HS-27A (cell line): ENCODE measurements at regions not wholly inside any gene's neighbourhood (a gene's known extent, or its start where the extent isn't known, plus 50 kb on each side); places are given as distances from the start of the nearest gene placed in this dataset.
"Not testable (repeated sequence)": the region's sequence is repeated elsewhere in the genome, so short reads cannot be mapped to it uniquely, and the experiment has no call there.

Experiments
- DNase-seq: peaks from one replicate; pipeline ENCODE4 v3.0.0-alpha.2; 2012; ENCODE audit warnings: low read depth, missing footprints

- DNase-seq, result no peak
These were observed 488.6 kb upstream of the USP9Y start for GRCh38 chrY:12212394-12212793.

- DNase-seq, result no peak
These were observed 485.4 kb upstream of the USP9Y start for GRCh38 chrY:12215564-12216022.

DNA sequence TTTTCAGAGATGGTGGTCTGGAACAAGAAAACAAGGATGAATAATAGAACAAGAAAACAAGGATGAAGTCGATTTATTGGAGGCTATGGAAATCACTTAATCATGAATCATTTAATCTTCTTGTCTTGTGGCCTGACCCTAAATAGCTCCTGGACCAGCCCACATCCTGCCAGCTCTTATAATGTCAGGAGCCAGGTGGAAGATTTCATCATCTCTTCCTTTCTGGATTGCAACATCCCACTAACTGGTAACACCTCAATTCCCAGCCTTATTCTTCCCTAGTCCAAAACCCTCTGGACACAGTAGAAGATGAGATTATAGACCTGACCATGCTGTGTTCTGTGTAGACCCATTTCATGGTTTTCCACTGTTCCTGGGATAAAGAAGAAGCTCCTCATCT, 470.1 kb upstream of the USP9Y start:
- DNase-seq, result no peak

GRCh38 chrY:12236399-12236798, 464.6 kb upstream of the USP9Y start:
- no peak for DNase-seq

DNA sequence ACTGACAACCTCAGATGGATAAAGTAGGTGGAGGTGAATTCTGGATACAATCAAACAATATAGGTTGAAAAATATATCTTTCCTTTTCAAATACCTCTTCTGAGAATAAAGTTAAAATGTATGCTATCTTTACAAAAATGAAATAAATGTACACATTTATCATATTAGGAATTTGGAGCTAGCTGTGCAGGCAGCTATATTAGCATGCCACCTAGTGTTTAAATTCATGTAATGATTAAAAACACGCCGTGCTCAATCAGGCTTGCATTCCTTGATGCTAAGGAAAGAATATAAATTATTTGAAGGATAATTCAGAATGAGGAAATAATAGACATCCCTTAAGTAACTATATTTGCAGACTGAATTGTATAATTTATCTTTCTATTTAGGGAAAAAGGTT, 460.7 kb upstream of the USP9Y start:
- DNase-seq, result not testable (repeated sequence)

GRCh38 chrY:12244146-12244545, 456.9 kb upstream of the USP9Y start:
- DNase-seq, result no peak

GRCh38 chrY:12253756-12254155, 447.3 kb upstream of the USP9Y start:
- no peak for DNase-seq

- DNase-seq, result no peak
These were observed 429.9 kb upstream of the USP9Y start for GRCh38 chrY:12271162-12271561.

- DNase-seq, result no peak
These were observed 415.4 kb upstream of the USP9Y start for GRCh38 chrY:12285608-12286007.

DNA sequence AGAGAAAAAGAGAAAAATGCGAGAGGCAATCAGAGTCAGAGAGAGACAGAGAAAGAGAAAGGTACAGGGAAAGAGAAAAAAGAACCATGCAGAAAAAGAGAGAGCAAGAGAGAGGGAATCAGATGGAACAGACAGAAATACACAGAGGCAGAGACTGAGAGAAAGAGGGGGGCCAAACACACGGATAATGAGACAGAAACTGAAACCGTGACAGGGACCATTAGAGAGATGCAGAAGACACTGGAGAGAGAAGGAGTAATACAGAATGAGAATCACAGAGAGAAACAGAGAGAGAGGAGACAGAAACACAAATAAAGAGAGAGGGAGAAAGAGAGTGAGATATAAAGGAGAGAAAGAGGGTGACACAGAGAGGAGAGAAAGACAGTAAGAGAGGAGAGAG, 412.1 kb upstream of the USP9Y start:
- no peak for DNase-seq

DNA sequence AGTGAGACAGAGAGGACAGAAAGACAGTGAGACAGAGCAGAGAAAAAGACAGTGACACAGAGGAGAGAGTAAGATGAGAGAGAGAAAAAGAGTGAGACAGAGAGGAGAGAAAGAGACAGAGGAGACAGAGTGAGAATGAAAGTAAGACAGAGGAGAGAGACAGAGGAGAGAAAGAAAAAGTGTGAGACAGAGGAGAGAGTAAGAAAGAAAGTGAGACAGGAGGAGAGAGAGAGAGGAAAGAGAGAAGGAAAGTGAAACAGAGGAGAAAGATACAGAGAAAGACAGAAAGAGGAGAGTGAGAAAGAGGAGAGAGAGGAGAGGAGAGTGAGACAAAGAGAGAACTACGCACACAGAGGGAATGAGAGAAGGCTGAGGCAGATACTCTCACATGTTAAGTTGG, 411.6 kb upstream of the USP9Y start:
- DNase-seq, result no peak

GRCh38 chrY:12292542-12292941, 408.5 kb upstream of the USP9Y start:
- no peak for DNase-seq

DNA sequence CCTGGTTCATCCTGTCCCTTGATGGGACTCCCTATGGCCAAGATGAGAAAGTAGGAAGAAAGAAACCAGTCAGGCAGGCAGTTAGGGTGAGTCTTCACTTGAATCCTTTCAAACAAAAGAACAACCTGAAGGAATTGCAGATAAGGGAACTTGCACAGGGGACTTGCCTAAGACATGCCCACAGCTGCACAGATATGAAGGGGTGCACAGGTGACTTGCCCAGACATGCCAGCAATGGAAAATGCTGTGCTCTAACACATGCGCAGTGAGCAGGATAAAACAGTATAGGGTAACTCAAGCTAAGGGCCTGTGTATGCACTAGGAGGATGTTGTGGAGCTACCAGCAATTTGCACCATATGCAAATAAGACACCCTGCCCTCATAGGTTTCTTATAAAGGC, 404.6 kb upstream of the USP9Y start:
- no peak for DNase-seq

DNA sequence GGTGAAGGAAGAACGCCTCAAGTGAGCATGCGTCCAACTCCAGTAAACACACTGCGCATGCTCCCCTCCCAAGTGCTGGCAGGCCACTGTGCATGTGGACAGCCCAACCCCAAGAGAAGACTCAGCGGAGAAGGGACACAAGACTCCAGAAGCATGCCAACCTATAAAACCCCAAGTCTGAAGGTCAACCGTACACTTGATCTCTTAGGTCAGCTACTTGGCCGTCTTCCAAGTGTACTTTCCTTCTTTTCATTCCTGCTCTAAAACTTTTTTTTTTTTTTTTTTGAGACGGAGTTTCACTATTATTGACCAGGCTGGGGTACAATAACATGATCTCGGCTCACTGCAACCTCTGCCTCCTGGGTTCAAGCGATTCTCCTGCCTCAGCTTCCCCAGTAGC, 401.2 kb upstream of the USP9Y start:
- DNase-seq, result not testable (repeated sequence)

GRCh38 chrY:12303464-12303863, 397.6 kb upstream of the USP9Y start:
- DNase-seq, result no peak

DNA sequence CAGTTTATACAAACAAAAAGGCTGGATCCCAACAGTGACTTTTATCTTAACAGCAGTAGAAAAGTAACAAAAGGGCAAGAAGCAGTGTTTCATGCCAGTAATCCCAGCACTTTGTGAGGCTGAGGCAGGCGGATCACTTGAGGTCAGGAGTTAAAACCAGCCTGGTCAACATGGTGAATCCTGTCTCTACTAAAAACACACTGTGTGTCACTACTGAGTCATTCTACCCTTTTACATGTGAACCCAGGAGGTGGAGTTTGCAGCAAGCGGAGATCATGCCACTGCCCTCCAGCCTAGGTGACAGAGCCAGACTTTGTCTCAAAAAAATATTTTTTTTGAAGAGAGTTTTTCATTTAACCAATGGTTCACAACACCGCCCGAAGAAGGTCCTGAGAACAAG, 395.6 kb upstream of the USP9Y start:
- no peak for DNase-seq

- no peak for DNase-seq
These were observed 391.8 kb upstream of the USP9Y start for GRCh38 chrY:12309212-12309611.

GRCh38 chrY:12310832-12311231, 390.2 kb upstream of the USP9Y start:
- DNase-seq, result no peak

DNA sequence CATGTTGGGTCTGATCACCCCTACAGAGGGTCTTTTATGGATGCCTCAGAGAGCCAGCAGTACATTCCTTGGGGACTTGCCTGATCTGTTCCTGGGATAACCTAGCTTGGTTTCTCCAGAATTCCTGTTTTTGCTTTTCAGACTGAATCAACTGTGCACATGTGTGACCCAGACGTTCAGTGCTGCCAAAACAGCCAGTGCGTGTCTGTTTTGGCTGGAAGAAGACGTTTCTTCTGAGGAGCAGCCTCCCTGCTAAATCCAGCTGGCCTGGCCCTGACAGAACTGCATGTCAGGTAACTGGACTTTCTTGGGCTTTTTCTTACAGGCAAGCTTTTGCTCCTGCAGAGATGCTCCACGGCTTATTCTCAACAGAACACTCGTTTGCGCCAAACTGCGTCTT, 373.3 kb upstream of the USP9Y start:
- no peak for DNase-seq

DNA sequence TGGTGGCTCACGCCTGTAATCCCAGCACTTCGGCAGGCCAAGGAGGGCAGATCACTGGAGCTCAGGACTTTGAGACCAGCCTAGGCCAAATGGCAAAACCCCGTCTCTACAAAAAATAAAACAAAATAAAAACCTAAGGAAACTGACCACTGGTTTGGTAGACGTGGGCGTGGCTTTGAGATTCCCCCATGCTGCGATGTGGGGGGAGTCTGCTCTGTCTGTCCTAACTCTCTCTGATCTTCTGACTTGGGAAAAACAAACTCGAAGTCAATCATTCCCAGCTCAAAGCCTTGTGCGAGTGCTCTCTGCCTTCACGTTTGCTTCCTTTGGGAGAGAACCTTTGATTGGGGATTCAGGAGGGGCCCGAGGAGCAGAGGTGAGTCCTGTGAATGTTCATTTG, 369.1 kb upstream of the USP9Y start:
- DNase-seq, result not testable (repeated sequence)

- DNase-seq, result no peak
These were observed 357.8 kb upstream of the USP9Y start for GRCh38 chrY:12343211-12343610.

- no peak for DNase-seq
These were observed 352.9 kb upstream of the USP9Y start for GRCh38 chrY:12348181-12348580.

DNA sequence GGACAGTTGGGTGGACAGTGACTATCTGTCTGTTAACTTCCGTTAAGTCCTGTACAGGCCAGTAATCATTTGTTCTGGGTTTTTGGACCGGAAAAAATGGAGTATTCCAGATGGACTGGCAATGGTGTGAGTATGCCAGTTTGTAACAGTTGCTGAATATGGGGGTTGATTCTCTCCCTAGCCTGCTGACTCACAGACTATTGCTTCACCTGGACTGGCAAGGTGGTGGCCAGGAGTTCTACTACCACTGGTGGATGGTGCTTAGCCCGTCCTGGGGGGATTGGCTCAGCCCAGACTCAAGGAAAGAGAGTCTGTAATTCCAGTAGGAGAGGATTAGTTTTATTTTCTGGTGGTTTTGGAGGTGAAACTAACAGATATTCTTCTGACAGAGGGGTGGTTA, 343.8 kb upstream of the USP9Y start:
- DNase-seq, result no peak

DNA sequence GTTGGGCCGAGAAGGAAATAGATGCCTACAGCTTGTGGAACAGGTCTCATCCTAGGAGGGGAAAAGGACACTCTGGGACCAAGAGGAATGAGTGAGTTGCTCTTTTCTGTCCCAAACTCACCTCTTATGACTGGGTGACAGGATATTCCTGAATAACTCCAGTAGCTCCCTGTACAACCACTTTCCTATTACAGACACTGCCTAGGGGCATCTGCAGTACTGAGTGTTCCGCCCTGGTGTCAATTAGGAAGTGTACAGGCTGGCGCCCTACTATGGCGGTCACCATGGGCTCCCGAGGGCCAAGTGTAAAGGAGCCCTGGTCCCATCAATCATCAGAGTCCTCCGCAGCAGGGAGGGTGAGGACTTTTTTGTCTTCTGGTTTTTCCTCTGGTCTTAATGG, 343.4 kb upstream of the USP9Y start:
- DNase-seq, result no peak

DNA sequence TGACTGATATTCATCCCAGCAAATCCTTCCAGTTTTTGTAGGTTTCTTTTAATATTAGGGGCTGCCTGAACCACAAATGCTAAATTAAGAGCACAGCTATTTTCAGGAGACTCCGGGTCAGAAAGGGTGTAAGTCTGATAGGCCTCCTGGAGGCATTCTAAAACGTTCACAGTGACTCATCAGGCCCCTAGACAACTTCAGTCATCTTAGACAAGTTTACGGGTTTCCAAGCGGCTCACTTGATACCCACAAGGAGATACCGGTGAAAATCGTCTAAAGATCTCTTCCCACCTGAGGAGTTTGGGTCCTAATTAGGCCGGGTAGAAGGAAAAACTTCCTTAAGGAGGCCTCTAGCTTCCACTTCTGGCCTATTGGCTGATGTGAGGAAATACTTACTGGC, 342.7 kb upstream of the USP9Y start:
- no peak for DNase-seq
